ENCODE measurements at regions not wholly inside any gene's neighbourhood (a gene's known extent, or its start where the extent isn't known, plus 50 kb on each side); places are given as distances from the start of the nearest gene placed in this dataset.

DNA sequence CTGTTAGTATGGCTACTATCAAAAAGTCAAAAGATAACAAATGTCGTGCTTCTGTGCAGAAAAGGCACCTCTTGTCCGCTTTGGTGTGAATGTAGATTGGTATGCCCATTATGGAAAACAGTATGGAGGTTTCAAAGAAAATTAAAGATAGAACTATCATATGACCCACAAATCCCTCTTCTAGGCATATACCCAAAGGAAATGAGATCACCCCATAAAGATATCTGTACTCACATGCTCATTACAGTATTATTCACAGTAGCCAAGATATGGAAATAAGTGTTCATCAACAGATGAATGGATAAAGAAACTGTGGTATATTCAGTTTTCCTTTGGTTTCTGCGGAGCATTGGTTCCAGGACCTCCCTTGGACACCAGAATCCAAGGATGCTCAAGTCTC, 180.5 kb upstream of the PPP1R3A start:
- TF ChIP-seq POLR2AphosphoS5 (IDR thresholded peaks at IDR 0.05; ENCODE audit: low read depth, low read length) (no peak), SPI1 (IDR thresholded peaks at IDR 0.05; ENCODE audit: low read depth, low read length) (no peak)

Measured in GM12891 (cell line).